ENCODE measurements at regions not wholly inside any gene's neighbourhood (a gene's known extent, or its start where the extent isn't known, plus 50 kb on each side); places are given as distances from the start of the nearest gene placed in this dataset.

- H3K36me3 ChIP-seq (ENCODE audit: low read depth), result no peaks in the 10 kb centered on the region
- no peak overlapping the region for H3K27ac ChIP-seq (ENCODE audit: poor library complexity, severe bottlenecking)
- DNase-seq (ENCODE audit: low spot score) (no peak), ATAC-seq (ENCODE audit: low read depth) (no peak)
- no peaks in the 10 kb centered on the region for H3K9me3 ChIP-seq (ENCODE audit: severe bottlenecking)
- H3K27me3 ChIP-seq (ENCODE audit: insufficient read depth, poor library complexity, severe bottlenecking), result no peaks in the 10 kb centered on the region
- H3K4me3 ChIP-seq (ENCODE audit: severe bottlenecking), result no peak overlapping the region
- H3K4me1 ChIP-seq (ENCODE audit: insufficient read depth, poor library complexity, severe bottlenecking), result no peaks in the 10 kb centered on the region
- no peak for TF ChIP-seq CTCF (IDR thresholded peaks at IDR 0.05; ENCODE audit: poor library complexity, severe bottlenecking)
Observed at GRCh38 chr18:42231796-42232195, 276.8 kb downstream of the PIK3C3 start.

GRCh38 chr18:42233908-42234307, 278.9 kb downstream of the PIK3C3 start:
- Histone ChIP-seq H3K27ac (ENCODE audit: poor library complexity, severe bottlenecking) (no peak overlapping the region), H3K36me3 (ENCODE audit: low read depth) (no peaks in the 10 kb centered on the region), H3K27me3 (ENCODE audit: insufficient read depth, poor library complexity, severe bottlenecking) (no peaks in the 10 kb centered on the region), H3K4me3 (ENCODE audit: severe bottlenecking) (no peak overlapping the region), H3K4me1 (ENCODE audit: insufficient read depth, poor library complexity, severe bottlenecking) (no peaks in the 10 kb centered on the region), H3K9me3 (ENCODE audit: severe bottlenecking) (no peaks in the 10 kb centered on the region)
- ATAC-seq (ENCODE audit: low read depth) (no peak), DNase-seq (ENCODE audit: low spot score) (no peak)
- no peak for TF ChIP-seq CTCF (IDR thresholded peaks at IDR 0.05; ENCODE audit: poor library complexity, severe bottlenecking)

- Histone ChIP-seq H3K27me3 (ENCODE audit: insufficient read depth, poor library complexity, severe bottlenecking) (no peaks in the 10 kb centered on the region), H3K36me3 (ENCODE audit: low read depth) (no peaks in the 10 kb centered on the region), H3K27ac (ENCODE audit: poor library complexity, severe bottlenecking) (no peak overlapping the region), H3K9me3 (ENCODE audit: severe bottlenecking) (no peaks in the 10 kb centered on the region), H3K4me3 (ENCODE audit: severe bottlenecking) (no peak overlapping the region), H3K4me1 (ENCODE audit: insufficient read depth, poor library complexity, severe bottlenecking) (no peaks in the 10 kb centered on the region)
- no peak for TF ChIP-seq CTCF (IDR thresholded peaks at IDR 0.05; ENCODE audit: poor library complexity, severe bottlenecking)
- no peak for DNase-seq (ENCODE audit: low spot score)
- no peak for ATAC-seq (ENCODE audit: low read depth)
Observed at GRCh38 chr18:42242758-42243157, 287.7 kb downstream of the PIK3C3 start.

- ATAC-seq (ENCODE audit: low read depth) (no peak), DNase-seq (ENCODE audit: low spot score) (no peak)
- Histone ChIP-seq H3K36me3 (ENCODE audit: low read depth) (no peaks in the 10 kb centered on the region), H3K27me3 (ENCODE audit: insufficient read depth, poor library complexity, severe bottlenecking) (no peaks in the 10 kb centered on the region), H3K4me3 (ENCODE audit: severe bottlenecking) (no peak overlapping the region), H3K9me3 (ENCODE audit: severe bottlenecking) (no peaks in the 10 kb centered on the region), H3K4me1 (ENCODE audit: insufficient read depth, poor library complexity, severe bottlenecking) (no peaks in the 10 kb centered on the region), H3K27ac (ENCODE audit: poor library complexity, severe bottlenecking) (no peak overlapping the region)
- TF ChIP-seq CTCF (IDR thresholded peaks at IDR 0.05; ENCODE audit: poor library complexity, severe bottlenecking), result no peak
Observed at GRCh38 chr18:42245137-42245536, 290.1 kb downstream of the PIK3C3 start.

- DNase-seq (ENCODE audit: low spot score) (no peak), ATAC-seq (ENCODE audit: low read depth) (no peak; the same call in 2 of the 3 replicates)
- H3K27ac ChIP-seq (ENCODE audit: poor library complexity, severe bottlenecking), result no peak overlapping the region
- no peaks in the 10 kb centered on the region for H3K4me1 ChIP-seq (ENCODE audit: insufficient read depth, poor library complexity, severe bottlenecking)
- no peak for TF ChIP-seq CTCF (IDR thresholded peaks at IDR 0.05; ENCODE audit: poor library complexity, severe bottlenecking)
- no peaks in the 10 kb centered on the region for H3K36me3 ChIP-seq (ENCODE audit: low read depth)
- no peaks in the 10 kb centered on the region for H3K27me3 ChIP-seq (ENCODE audit: insufficient read depth, poor library complexity, severe bottlenecking)
- H3K9me3 ChIP-seq (ENCODE audit: severe bottlenecking), result no peaks in the 10 kb centered on the region
- H3K4me3 ChIP-seq (ENCODE audit: severe bottlenecking), result no peak overlapping the region
Observed at GRCh38 chr18:42255908-42256765, 301.1 kb downstream of the PIK3C3 start.
